ENCODE measurements at regions not wholly inside any gene's neighbourhood (a gene's known extent, or its start where the extent isn't known, plus 50 kb on each side); places are given as distances from the start of the nearest gene placed in this dataset.

DNA sequence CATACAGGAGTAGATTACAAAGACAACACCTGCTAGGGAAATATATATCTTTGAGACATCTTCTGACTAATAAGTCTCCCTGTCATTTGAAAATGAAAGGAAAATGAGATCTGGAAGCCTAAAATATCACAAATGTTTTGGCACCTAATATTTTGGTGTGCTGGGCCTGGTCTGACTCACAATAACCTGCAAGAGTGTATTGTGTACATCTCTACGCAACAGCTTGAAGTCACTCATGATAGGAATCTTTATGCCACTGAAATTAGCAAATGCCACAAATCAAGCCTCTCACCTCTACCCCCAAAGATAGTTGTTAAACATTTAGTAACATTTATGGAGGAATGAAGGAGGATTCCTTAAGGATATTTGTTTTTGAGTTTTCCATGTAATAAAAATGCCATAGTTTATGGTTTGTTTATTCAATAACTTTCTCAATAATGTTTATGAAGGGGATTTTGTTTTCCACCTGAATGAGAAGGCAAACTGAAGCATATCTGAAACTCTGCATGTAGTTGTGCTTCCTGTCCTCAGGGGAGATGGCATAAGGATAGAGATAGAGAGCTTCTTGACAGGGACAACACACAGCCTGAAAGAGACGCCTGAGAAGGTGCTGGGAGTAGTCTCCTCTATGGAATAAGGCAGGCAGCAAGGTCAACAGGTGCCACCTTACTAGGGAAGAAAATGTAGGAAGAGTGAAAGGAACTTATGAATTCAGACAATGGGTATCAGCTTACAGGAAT lies 197.4 kb downstream of the AHR start:
- H3K27ac Mint-ChIP-seq, result no peak overlapping the region
- H3K4me1 Mint-ChIP-seq (ENCODE audit: low read depth), result peaks cover 6% of the 10 kb centered on the region
- no peaks in the 10 kb centered on the region for H3K27me3 Mint-ChIP-seq
- no peaks in the 10 kb centered on the region for H3K36me3 Mint-ChIP-seq (ENCODE audit: insufficient read depth)
- H3K9me3 Mint-ChIP-seq (ENCODE audit: low read depth), result peaks cover 5% of the 10 kb centered on the region
- TF ChIP-seq, protein P1, sequence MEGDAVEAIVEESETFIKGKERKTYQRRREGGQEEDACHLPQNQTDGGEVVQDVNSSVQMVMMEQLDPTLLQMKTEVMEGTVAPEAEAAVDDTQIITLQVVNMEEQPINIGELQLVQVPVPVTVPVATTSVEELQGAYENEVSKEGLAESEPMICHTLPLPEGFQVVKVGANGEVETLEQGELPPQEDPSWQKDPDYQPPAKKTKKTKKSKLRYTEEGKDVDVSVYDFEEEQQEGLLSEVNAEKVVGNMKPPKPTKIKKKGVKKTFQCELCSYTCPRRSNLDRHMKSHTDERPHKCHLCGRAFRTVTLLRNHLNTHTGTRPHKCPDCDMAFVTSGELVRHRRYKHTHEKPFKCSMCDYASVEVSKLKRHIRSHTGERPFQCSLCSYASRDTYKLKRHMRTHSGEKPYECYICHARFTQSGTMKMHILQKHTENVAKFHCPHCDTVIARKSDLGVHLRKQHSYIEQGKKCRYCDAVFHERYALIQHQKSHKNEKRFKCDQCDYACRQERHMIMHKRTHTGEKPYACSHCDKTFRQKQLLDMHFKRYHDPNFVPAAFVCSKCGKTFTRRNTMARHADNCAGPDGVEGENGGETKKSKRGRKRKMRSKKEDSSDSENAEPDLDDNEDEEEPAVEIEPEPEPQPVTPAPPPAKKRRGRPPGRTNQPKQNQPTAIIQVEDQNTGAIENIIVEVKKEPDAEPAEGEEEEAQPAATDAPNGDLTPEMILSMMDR (IDR thresholded peaks at IDR 0.05; ENCODE audit: unreplicated experiment), result no peak
- H3K4me3 Mint-ChIP-seq (ENCODE audit: low read depth), result no peak overlapping the region
- no peak for DNase-seq (ENCODE audit: low spot score, unreplicated experiment)

DNA sequence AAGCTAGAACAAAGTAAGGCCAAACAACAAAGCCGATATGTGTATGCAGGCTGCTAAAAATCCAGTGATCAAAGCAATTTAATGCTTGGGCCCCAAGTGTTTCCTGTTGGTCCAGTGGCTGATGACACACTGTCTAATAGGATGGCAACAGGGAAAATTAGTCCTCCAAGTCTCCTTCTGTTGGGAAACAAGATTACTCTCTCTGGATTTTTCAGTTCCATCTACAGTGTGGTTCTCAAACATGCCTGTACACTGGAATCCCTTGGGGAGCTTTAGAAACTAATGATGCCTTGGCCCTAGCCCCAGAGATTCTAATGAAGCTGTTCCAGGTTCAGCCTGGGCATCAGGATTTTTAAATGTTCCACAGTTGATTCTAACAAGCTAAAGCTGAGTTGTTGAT lies 198.7 kb downstream of the AHR start:
- Mint-ChIP-seq H3K36me3 (ENCODE audit: insufficient read depth) (no peaks in the 10 kb centered on the region), H3K27ac (no peak overlapping the region), H3K27me3 (no peaks in the 10 kb centered on the region), H3K4me1 (ENCODE audit: low read depth) (peaks cover 8% of the 10 kb centered on the region), H3K9me3 (ENCODE audit: low read depth) (peaks cover 5% of the 10 kb centered on the region), H3K4me3 (ENCODE audit: low read depth) (no peak overlapping the region)
- DNase-seq (ENCODE audit: low spot score, unreplicated experiment), result no peak
- TF ChIP-seq, protein P1 (IDR thresholded peaks at IDR 0.05; ENCODE audit: unreplicated experiment), result no peak

DNA sequence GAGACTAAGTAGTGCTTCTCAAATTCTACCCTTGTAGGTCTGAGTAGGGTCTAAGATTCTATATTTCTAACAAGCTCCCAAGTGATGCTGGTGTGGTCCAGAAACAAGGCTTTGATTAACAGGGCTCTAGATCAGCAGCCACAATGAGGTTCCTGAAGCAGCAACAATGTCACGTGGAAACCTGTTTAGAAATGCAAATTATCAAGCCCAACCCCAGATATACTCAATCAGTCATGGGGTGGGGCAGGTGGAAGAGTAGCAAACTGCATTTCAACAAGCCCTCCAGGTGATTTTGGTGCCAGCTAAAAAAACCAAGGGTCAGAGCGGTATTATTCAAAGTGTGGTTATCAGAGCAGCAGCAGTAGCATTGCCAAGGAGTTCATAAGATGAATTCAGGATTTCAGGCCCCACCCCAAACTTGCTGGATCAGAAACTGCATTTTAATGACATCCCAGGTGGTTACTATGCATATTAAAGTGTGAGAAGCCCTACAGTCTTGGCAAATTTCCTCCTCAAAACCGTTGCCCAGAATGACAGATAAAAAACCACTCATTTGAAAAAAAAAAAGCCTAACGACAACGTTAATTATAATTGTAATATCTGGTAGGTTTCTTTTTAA lies 199.2 kb downstream of the AHR start:
- no peaks in the 10 kb centered on the region for H3K36me3 Mint-ChIP-seq (ENCODE audit: insufficient read depth)
- no peak overlapping the region for H3K27ac Mint-ChIP-seq
- no peak overlapping the region for H3K4me3 Mint-ChIP-seq (ENCODE audit: low read depth)
- TF ChIP-seq, protein P1 (IDR thresholded peaks at IDR 0.05; ENCODE audit: unreplicated experiment), result no peak
- no peak for DNase-seq (ENCODE audit: low spot score, unreplicated experiment)
- H3K27me3 Mint-ChIP-seq, result no peaks in the 10 kb centered on the region
- peaks cover 8% of the 10 kb centered on the region for H3K4me1 Mint-ChIP-seq (ENCODE audit: low read depth)
- H3K9me3 Mint-ChIP-seq (ENCODE audit: low read depth), result peaks cover 5% of the 10 kb centered on the region

DNA sequence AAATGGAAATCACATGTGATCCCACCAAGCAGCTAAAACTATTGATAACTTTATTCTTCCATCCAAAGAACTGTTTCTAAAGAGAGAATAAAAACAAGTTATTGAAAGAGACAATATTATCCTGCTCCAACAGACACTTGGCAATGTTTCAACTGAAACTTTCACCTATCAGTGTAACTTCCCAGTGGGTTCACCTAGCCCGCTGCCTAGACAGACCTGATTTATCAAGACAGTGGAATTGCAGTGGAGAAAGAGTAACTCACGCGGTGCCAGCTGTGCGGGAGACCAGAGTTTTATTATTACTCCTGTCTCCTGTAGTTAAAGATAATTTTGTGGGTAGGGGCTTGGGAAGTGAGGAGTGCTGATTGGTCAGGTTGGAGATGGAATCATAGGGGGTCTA lies 199.8 kb downstream of the AHR start:
- TF ChIP-seq, protein P1 (IDR thresholded peaks at IDR 0.05; ENCODE audit: unreplicated experiment), result no peak
- Mint-ChIP-seq H3K36me3 (ENCODE audit: insufficient read depth) (no peaks in the 10 kb centered on the region), H3K4me3 (ENCODE audit: low read depth) (no peak overlapping the region), H3K27me3 (no peaks in the 10 kb centered on the region), H3K27ac (no peak overlapping the region), H3K4me1 (ENCODE audit: low read depth) (peaks cover 9% of the 10 kb centered on the region), H3K9me3 (ENCODE audit: low read depth) (peaks cover 5% of the 10 kb centered on the region)
- DNase-seq (ENCODE audit: low spot score, unreplicated experiment), result no peak

DNA sequence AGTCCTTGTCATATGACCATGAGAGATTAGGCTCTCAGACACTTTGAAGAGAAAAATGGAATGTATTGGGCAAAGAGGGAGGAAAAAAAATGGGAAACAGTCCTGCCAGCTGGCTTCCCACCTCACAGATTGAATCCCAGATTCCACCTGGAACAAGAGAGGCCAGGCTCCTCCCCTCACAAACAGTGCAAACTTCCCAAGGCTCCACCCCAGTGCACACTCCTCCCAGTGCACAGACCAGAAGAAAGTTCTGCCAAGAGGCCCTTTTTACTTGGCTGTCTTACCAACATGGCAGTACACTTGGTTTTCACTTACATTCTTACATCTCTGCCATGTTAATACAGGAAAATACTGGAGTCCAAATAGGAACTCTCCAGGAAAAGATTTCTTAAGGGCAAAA lies 202.3 kb downstream of the AHR start:
- Mint-ChIP-seq H3K9me3 (ENCODE audit: low read depth) (no peaks in the 10 kb centered on the region), H3K36me3 (ENCODE audit: insufficient read depth) (no peaks in the 10 kb centered on the region), H3K27me3 (no peaks in the 10 kb centered on the region), H3K4me3 (ENCODE audit: low read depth) (no peak overlapping the region), H3K27ac (no peak overlapping the region), H3K4me1 (ENCODE audit: low read depth) (peaks cover 27% of the 10 kb centered on the region)
- TF ChIP-seq, protein P1 (IDR thresholded peaks at IDR 0.05; ENCODE audit: unreplicated experiment), result no peak
- no peak for DNase-seq (ENCODE audit: low spot score, unreplicated experiment)

All from progenitor cell of endocrine pancreas (in vitro differentiated cells).